Kidney epithelial cell (primary cell): ENCODE measurements at regions not wholly inside any gene's neighbourhood (a gene's known extent, or its start where the extent isn't known, plus 50 kb on each side); places are given as distances from the start of the nearest gene placed in this dataset.

Experiments
- DNase-seq: peaks from one replicate; pipeline ENCODE4 v3.0.0-alpha.2; 2010; ENCODE audit warnings: low read depth
- H3K27me3 ChIP-seq: 2 replicates; pipeline ENCODE4 v1.6.0; 2011; ENCODE audit warnings: low read length; ENCODE audit not compliant: control insufficient read depth, insufficient read depth
- H3K36me3 ChIP-seq: 2 replicates; pipeline ENCODE4 v1.5.1; 2011; ENCODE audit warnings: low read length; ENCODE audit not compliant: control insufficient read depth, insufficient read depth
- H3K4me3 ChIP-seq: 2 replicates; pipeline ENCODE4 v1.5.1; 2011; ENCODE audit warnings: low read depth, mild to moderate bottlenecking, control low read depth, low read length
- TF ChIP-seq, protein P1 (sequence below): IDR thresholded peaks from 2 replicates; pipeline ENCODE4 v1.5.1; 2011; ENCODE audit warnings: mild to moderate bottlenecking, moderate library complexity, low read length, control low read depth, inconsistent platforms; ENCODE audit not compliant: insufficient read depth, poor library complexity, severe bottlenecking

DNA sequence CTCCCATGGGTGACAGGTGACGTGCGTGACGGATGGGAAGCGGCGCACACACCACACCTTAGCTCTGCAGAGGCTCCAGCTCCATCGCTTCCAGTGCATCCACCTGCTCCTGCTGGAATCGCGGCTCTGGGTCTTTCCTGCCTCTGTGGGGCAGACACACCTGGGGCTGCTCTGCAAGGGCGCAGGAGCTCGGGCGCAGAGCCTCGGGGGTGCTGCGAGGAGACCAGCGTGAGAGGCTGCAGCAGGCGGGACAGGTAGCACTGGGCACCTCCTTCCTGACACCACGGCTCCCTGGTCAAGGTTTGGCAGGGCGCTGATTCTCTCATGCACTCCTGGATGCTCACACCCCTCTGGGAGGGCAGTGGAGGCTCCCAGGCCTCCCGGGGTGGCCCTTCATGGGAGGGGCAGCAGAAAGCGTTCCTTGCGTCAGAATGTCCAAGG is 1494.3 kb downstream of the BRD1 start:
- H3K4me3 ChIP-seq = no peak overlapping the region
- TF ChIP-seq, protein P1, sequence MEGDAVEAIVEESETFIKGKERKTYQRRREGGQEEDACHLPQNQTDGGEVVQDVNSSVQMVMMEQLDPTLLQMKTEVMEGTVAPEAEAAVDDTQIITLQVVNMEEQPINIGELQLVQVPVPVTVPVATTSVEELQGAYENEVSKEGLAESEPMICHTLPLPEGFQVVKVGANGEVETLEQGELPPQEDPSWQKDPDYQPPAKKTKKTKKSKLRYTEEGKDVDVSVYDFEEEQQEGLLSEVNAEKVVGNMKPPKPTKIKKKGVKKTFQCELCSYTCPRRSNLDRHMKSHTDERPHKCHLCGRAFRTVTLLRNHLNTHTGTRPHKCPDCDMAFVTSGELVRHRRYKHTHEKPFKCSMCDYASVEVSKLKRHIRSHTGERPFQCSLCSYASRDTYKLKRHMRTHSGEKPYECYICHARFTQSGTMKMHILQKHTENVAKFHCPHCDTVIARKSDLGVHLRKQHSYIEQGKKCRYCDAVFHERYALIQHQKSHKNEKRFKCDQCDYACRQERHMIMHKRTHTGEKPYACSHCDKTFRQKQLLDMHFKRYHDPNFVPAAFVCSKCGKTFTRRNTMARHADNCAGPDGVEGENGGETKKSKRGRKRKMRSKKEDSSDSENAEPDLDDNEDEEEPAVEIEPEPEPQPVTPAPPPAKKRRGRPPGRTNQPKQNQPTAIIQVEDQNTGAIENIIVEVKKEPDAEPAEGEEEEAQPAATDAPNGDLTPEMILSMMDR = no peak
- no peaks in the 10 kb centered on the region for H3K27me3 ChIP-seq
- no peak for DNase-seq
- no peaks in the 10 kb centered on the region for H3K36me3 ChIP-seq

DNA sequence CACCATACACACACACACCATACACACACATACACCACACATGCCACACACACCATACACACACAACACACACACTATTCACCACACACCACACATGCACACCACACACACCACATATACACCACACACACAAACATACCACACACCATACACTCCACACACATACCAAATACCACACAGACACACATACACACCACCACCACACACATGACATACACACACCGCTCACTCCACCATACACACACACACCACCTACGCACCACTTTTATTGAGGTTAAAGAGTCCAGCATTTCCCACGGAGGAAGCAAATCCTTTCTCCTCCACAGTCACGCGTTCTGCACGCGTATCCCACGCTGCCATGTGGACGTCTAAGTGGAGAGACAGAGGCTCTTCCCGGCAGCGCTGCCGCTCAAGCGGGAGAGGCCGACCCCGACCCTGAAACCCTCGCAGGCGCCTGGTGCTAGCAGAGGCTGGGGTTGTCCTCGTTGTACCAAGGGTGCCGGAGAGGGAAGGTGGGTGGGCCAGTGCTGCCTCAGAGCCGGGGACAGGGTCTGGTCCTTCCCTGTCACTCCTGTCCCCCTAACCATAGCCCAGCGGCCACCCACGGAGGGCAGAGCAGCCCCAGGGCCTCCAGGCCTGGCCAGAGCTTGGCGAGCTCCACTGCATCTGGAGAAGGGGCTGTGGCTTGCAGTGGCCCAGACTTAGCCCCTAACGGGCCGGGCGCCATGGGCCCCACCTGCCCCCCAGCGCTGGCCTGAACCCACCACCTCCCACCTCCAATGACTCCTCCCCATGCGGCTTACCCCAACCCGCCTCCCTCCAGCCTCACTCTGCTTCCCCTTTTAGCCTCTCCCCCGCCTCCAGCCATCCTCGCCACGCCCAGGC is 1495.0 kb downstream of the BRD1 start:
- no peak for DNase-seq
- H3K27me3 ChIP-seq = no peaks in the 10 kb centered on the region
- TF ChIP-seq, protein P1 = no peak
- H3K4me3 ChIP-seq = no peak overlapping the region
- H3K36me3 ChIP-seq = no peaks in the 10 kb centered on the region

DNA sequence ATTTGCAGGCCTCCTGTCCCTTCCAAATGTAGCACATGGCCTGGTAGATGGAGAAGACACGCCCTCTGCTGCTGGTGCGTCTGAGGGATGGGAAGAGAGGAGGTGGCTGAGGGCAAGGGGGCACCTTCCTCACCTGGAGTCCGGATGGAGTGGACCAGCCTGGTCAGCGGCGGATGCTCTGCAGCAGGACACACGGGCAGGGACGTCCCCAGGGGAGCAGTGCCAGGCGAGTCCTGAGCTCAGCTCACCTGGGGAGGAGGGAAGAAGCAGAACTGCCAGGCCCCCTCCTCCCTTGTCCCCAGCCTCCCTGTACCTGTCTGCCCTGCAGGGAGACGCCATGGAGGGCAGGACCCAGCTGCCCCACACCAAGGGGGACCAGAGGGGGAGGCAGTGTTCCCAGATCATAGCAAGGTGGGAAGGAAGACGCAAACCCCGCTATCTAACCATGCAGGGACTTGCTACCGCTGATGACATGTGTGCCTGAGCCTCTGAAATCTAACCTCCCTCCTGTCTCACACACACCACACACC is 1495.9 kb downstream of the BRD1 start:
- no peak for DNase-seq
- Histone ChIP-seq H3K4me3 (no peak overlapping the region), H3K36me3 (no peaks in the 10 kb centered on the region), H3K27me3 (no peaks in the 10 kb centered on the region)
- TF ChIP-seq, protein P1 = no peak

- H3K27me3 ChIP-seq = no peaks in the 10 kb centered on the region
- H3K4me3 ChIP-seq = no peak overlapping the region
- TF ChIP-seq, protein P1 = no peak
- DNase-seq = no peak
- no peaks in the 10 kb centered on the region for H3K36me3 ChIP-seq
Observed at GRCh38 chr22:48331266-48331665, 1496.4 kb downstream of the BRD1 start.

GRCh38 chr22:48327721-48328120 is 1500.0 kb downstream of the BRD1 start:
- no peak for DNase-seq
- H3K27me3 ChIP-seq = no peaks in the 10 kb centered on the region
- H3K4me3 ChIP-seq = no peak overlapping the region
- TF ChIP-seq, protein P1 = no peak
- no peaks in the 10 kb centered on the region for H3K36me3 ChIP-seq

DNA sequence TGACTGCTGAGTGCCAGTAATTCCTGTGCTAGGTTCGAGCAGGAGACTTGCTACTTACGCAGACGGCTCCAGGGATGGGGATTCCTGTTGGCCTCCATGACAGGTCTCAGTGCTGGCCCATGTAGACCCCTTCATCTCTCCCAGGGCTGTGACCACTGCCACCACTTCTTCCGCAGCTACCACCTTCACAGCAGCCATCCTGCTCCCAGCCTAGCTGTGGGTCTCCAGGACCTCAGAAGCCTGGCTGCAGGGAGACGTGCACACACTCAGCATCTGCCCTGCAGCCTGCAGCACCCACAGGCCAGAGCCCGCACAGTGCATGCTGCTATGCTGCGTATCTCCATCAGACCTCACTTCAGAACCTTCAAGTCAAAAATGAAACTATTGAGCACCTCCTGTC is 1503.9 kb downstream of the BRD1 start:
- Histone ChIP-seq H3K36me3 (no peaks in the 10 kb centered on the region), H3K4me3 (no peak overlapping the region), H3K27me3 (no peaks in the 10 kb centered on the region)
- no peak for DNase-seq
- TF ChIP-seq, protein P1 = no peak
